ENCODE measurements at regions not wholly inside any gene's neighbourhood (a gene's known extent, or its start where the extent isn't known, plus 50 kb on each side); places are given as distances from the start of the nearest gene placed in this dataset.

DNA sequence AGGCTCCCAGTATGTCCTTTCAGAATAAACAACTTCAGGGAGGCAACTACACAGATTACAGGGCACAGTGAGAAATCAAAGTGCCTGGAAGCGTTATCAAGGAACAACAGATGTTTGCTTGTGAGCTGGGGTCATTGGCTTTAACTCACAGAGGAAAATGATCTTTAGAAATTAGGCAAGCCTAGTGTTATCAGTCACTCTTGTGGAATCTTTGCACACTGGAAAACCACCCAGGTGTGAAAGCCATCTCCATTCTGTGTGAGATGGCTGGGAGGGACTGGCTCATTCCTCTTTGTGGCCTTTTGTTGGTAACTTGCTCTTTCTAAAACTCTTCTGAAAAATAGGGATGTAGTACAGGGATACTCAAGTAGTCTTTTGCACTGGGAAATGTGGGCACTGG is 716.0 kb downstream of the XPNPEP1 start:
- Histone ChIP-seq H3K4me1 (ENCODE audit: control insufficient read depth in 1 of 2, insufficient read depth in 1 of 2, low read depth in 1 of 2, low read length in 1 of 2) (no peaks in the 10 kb centered on the region), H3K27ac (no peak overlapping the region), H3K36me3 (no peaks in the 10 kb centered on the region), H3K27me3 (no peaks in the 10 kb centered on the region), H3K9me3 (no peaks in the 10 kb centered on the region), H3K4me3 (ENCODE audit: low read depth in 1 of 2, low read length in 1 of 2) (no peak overlapping the region)
- TF ChIP-seq, protein P1, sequence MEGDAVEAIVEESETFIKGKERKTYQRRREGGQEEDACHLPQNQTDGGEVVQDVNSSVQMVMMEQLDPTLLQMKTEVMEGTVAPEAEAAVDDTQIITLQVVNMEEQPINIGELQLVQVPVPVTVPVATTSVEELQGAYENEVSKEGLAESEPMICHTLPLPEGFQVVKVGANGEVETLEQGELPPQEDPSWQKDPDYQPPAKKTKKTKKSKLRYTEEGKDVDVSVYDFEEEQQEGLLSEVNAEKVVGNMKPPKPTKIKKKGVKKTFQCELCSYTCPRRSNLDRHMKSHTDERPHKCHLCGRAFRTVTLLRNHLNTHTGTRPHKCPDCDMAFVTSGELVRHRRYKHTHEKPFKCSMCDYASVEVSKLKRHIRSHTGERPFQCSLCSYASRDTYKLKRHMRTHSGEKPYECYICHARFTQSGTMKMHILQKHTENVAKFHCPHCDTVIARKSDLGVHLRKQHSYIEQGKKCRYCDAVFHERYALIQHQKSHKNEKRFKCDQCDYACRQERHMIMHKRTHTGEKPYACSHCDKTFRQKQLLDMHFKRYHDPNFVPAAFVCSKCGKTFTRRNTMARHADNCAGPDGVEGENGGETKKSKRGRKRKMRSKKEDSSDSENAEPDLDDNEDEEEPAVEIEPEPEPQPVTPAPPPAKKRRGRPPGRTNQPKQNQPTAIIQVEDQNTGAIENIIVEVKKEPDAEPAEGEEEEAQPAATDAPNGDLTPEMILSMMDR (IDR thresholded peaks at IDR 0.05), result no peak

DNA sequence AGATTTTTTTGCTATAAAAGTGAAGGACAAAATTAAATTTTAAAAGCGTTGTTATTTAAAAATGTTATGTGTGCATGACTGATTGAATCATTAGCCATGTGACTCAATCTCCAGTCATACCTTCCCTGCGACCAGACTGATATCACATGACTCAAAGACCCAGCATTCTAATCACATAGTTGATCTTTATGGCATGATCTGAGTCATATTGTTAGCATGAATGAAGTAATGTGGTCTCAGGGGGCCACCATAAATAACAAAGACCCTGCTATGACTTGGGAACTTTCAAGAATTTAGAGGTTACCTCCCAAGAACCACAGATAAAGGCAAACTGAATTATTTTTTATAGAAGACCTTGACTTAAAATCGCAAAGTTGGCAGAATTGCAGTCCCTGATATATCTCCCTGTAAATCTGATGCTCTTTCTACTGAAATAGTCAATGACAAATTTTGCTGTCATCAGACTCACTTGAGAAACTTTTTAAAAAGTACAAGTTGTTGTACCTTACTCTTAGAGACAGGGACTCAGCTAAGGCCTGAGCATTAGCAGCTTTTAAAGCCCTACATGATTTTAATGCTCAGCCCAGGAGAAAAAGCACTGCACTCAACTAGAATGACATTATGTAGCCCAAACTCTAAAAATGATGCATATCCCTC is 717.3 kb downstream of the XPNPEP1 start:
- no peaks in the 10 kb centered on the region for H3K36me3 ChIP-seq
- no peak overlapping the region for H3K4me3 ChIP-seq (ENCODE audit: low read depth in 1 of 2, low read length in 1 of 2)
- no peaks in the 10 kb centered on the region for H3K27me3 ChIP-seq
- no peaks in the 10 kb centered on the region for H3K4me1 ChIP-seq (ENCODE audit: control insufficient read depth in 1 of 2, insufficient read depth in 1 of 2, low read depth in 1 of 2, low read length in 1 of 2)
- no peak overlapping the region for H3K27ac ChIP-seq
- TF ChIP-seq, protein P1 (IDR thresholded peaks at IDR 0.05), result no peak
- H3K9me3 ChIP-seq, result no peaks in the 10 kb centered on the region

DNA sequence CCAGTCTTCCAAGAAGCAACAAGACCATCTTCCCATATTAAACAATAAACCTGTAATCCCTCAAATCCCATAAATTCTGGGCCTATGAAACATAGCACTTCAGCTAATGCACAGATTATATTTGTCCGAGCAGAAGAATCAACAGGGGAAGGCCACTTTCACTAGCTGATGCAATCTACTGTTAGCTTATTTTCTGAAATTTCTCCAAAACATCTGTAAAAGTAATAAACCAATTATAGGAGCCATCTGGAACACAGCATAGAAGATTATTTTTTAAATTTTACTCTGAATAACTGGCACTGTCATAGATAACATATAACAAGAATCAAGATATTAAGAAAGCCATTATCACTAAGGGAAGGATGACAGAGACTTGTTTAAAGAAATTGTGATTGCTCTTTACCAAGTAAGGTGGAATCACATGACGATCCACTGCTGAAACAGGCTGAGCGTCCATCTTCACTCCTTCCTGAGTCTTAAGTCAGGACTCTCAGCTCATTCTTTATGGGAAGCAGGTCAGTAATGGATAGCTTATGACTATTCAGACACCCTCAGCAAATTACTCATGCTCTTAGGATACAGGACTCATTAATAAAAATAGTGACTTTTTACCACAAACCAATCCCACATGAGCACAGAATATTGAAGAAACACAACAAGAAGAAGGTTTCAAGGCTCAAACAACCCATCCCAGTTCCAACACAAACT is 719.5 kb downstream of the XPNPEP1 start:
- Histone ChIP-seq H3K4me3 (ENCODE audit: low read depth in 1 of 2, low read length in 1 of 2) (no peak overlapping the region), H3K27ac (no peak overlapping the region), H3K9me3 (no peaks in the 10 kb centered on the region), H3K36me3 (no peaks in the 10 kb centered on the region), H3K4me1 (ENCODE audit: control insufficient read depth in 1 of 2, insufficient read depth in 1 of 2, low read depth in 1 of 2, low read length in 1 of 2) (no peaks in the 10 kb centered on the region), H3K27me3 (no peaks in the 10 kb centered on the region)
- TF ChIP-seq, protein P1 (IDR thresholded peaks at IDR 0.05), result no peak

DNA sequence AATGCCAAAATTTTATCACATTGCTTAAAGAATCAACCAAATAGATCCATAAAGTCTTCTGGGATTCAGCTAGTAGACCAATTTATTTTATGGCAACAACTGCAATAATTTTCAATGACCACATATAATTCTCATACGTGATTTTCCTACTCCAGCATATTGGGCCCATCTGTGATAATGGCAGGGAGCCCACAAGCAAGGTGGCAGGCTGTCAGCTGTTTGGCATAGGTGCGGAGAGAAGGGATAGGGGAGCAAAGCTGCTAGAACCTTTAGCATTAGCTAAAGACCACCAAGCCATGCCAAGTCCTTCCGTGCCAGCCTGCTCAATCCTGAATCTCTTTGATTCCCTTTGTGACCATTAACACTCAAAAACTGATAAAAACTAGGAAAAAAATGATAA is 721.2 kb downstream of the XPNPEP1 start:
- Histone ChIP-seq H3K27me3 (no peaks in the 10 kb centered on the region), H3K4me3 (ENCODE audit: low read depth in 1 of 2, low read length in 1 of 2) (no peak overlapping the region), H3K9me3 (no peaks in the 10 kb centered on the region), H3K36me3 (no peaks in the 10 kb centered on the region), H3K4me1 (ENCODE audit: control insufficient read depth in 1 of 2, insufficient read depth in 1 of 2, low read depth in 1 of 2, low read length in 1 of 2) (no peaks in the 10 kb centered on the region), H3K27ac (no peak overlapping the region)
- TF ChIP-seq, protein P1 (IDR thresholded peaks at IDR 0.05), result no peak

DNA sequence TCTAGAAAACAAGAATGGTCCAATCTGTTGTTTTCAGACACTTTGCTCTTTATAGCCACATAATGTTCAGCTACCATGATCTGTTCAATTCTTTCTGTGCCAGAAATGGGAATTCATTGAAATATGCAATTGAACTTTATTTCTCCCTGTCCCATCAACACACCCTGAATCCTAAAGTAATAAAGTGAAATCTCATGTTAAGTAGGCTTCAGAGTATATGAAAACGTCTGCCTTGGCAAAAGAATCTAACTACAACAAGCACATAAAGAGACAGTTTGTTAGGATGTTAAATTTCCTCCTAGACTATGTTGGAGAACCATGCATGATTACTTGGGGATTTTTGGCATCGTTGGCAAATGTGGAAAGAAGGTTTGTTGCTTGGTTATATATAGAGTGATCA is 722.7 kb downstream of the XPNPEP1 start:
- Histone ChIP-seq H3K4me3 (ENCODE audit: low read depth in 1 of 2, low read length in 1 of 2) (no peak overlapping the region), H3K9me3 (no peaks in the 10 kb centered on the region), H3K4me1 (ENCODE audit: control insufficient read depth in 1 of 2, insufficient read depth in 1 of 2, low read depth in 1 of 2, low read length in 1 of 2) (no peaks in the 10 kb centered on the region), H3K27ac (no peak overlapping the region), H3K36me3 (no peaks in the 10 kb centered on the region), H3K27me3 (no peaks in the 10 kb centered on the region)
- TF ChIP-seq, protein P1 (IDR thresholded peaks at IDR 0.05), result no peak
